Bone marrow (tissue), 2 donors: ENCODE measurements at regions not wholly inside any gene's neighbourhood (a gene's known extent, or its start where the extent isn't known, plus 50 kb on each side); places are given as distances from the start of the nearest gene placed in this dataset.
"Not testable (repeated sequence)": the region's sequence is repeated elsewhere in the genome, so short reads cannot be mapped to it uniquely, and the experiment has no call there.

Source experiments
- DNase-seq, 2 donors: peaks; one replicate each; lab custom pipeline; 2025; lab: John Stamatoyannopoulos, UW

DNA sequence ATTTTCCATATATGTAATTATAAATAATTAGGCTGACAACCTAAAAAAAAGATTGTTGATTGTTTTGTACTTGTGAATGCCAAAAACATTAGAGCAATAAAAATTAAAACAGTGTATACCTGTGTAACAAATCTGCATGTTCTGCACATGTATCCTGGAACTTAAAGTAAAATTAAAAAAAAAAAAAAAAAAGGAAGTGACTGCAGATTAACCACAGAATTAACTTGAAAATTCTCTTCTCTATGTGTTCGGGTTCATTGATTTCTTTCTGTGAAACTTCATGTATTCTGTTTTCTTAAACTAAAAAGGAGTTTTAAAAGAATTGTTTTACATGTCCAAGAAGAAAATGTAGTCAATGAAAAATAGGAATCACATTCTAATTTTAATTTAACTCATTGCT, 95.7 kb downstream of the FASLG start:
- DNase-seq: no peak

DNA sequence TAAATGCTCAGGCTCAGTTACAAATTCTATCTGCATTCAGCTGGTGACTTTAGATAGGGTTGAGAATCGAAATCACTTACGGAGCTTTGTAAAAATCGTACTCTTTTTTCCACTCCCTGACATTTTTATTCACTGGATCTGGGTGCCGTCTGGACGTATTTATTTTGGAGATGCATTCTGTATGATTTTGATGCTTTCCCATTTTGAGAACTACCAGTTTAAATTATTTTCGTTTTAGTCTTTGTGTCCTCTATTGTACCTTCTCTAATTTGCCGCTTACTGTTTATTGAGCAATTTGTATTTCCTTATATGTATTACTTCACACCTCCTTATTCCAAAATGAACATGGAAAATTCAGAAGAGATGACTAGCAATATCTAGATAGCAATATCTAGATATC, 96.2 kb downstream of the FASLG start:
- no peak for DNase-seq

GRCh38 chr1:172756024-172756423, 97.1 kb downstream of the FASLG start:
- DNase-seq: no peak

GRCh38 chr1:172758259-172758658, 99.4 kb downstream of the FASLG start:
- peak in 1 of 2 donors; percentile 56 for DNase-seq

DNA sequence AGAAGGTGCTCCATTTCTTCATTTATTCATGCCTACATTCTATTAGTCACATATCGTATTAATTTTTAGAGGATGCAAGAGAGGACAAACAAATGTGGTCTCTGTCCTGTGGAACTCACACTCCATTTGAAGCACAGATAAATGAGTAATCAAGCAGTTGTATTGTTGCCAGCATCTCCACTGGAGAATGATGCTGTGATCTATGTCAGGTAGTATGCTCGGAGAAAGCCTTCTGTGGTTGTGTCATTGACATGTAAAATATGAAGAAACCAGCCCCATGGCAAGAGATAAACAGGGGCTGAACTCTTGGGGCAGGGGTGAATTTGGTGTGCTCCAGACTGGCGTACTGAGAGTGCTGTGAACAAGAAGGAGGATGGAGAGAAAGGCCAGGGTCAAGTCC, 101.2 kb downstream of the FASLG start:
- DNase-seq: no peak

DNA sequence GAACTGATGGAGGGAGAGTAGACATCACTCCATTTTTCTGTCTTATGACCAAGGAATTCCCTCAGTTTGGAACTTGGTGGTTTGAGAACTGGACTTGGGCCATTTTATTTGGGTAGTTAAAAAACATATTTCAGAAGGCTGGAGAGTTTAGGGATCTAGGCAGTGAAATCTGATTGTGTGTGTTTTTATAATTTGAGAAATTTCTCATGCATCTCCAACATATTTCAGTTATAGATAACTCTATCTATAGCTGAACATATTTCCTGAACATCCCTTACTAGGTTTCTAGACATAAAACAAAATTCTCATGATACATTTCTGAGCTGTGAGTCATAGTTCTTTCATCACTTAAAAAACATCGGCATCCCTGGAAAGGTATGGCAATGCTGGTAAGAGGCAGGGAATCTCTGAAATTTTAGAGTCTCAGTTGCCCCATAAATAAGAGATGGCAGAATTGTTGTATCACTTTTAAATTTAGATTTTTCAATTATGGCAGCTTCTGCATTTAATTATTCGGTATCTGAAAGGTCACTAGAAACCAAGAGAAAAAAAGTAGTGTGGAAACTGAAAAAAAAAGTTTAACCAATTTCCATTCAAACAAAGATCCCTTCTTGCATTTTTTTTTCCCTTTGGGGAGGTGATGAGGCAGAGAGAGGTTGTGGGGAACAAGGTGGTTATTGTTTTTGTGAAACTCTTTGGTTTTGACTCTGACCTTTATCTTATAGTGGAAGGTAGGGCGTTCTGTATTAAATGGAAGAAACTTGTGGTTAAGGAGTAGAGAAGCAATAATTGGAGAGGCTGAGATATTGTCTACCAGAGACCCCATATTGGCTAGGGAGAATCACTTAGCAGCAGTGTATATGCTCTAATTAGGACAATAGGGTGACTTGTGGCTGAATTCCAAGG, 102.9 kb downstream of the FASLG start:
- no peak for DNase-seq

- no peak for DNase-seq
Measured at GRCh38 chr1:172763057-172763456, 104.2 kb downstream of the FASLG start.

GRCh38 chr1:172764378-172764777, 105.5 kb downstream of the FASLG start:
- DNase-seq: no peak

DNA sequence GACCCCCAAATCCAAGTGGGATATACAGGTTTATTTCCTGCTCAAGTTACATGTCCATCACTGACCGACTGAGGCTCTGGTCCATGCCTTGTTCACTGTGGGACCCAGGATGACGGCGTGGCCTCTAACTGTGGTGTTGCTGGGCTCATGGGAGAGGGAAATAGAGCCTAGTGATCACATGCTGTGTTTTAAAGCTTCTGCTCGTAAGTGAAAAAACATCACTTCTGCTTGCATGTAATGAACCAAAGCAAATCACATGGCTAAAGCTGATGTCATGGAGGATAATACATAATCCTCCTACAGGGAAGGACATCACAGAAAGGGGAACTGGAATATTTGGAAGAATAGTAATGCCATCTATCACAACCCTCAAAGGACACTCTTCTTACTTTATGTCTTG, 107.6 kb downstream of the FASLG start:
- DNase-seq: no peak

- peak in 1 of 2 donors; percentile 66 for DNase-seq
Measured at GRCh38 chr1:172770071-172770470, 111.2 kb downstream of the FASLG start.

DNA sequence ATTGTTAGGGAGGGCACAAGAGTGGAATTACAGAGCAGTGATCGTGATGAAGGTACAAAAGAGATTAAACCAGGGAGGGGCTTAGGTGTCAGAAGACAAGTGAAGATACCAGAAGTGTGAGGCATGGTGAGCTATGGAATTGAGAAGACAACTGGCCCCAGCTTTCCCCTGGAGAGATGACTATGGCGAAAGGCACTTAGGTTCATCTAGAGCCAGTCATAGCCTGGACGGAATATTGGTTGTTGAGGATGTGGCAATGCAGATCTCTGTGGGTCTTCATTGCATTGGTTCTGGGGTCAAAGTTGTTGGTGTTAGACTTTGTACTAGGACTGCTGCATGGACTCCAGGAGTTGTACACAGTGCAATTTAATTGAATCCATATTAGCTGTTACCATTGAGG, 115.7 kb downstream of the FASLG start:
- DNase-seq: no peak

DNA sequence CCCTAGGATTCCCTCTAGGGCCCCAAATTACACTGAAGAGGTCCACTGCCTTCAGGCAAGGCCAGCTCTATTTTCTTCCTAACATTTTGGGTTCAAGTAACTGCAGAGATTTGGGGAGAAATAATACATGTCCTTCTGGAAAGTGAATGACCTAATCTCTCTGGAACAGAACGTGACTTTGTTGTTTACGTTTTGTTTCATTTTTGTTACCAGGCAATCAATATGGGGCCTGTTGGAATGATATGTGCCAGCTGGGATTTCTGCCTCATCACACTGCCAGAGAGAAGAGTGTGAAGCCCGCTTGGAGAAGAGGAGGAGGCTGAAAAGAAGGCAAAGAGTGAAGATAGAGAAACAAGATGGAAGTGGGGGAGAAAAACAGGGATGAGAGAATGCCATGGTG, 116.7 kb downstream of the FASLG start:
- DNase-seq: no peak

GRCh38 chr1:172776071-172776470, 117.2 kb downstream of the FASLG start:
- no peak for DNase-seq

GRCh38 chr1:172777767-172778166, 118.9 kb downstream of the FASLG start:
- DNase-seq: no peak

DNA sequence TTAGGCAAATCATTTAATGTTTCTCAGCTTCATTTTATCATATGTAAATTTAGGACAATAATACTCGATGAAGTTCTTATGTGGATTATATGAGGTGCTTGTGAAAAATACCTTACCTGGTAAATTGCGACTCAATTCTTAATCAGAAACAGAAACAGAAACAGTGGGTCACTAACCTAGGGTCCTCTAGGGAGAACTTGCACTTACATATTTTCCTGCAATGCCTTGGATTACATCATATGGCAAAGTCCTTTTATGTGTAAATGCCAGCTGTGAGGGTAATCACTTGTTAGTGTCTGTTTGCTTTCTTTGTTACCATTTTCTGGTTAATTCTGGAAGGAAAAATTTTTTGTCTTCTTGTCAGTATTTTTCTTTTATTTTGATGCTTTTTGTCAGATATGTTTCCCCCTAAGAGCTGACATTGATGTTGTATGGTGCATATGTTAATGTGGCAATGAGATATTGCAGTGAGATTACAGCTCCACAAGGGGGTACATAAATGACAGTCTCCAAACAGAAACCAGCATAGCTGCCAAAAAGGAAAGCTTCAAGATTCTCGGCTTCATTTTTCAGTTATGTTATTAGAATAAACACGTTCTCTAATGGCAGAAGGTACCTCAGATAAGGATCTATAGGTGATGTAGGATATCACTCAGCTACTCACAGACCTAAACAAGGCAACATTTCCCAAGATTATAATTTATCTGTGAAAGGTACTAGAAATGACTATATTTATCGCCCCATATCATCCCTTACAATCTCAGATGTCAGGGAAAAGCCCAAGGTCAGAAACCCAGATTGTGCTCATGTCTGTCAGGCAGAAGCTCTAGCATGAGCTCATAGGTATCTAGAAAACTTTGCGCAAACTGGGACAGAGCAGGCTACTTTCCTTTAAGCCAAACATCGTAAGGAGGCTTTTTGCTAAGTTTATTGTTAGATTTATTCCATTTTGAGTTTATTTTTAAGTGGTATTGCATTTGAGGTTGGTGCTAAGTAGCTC, 119.9 kb downstream of the FASLG start:
- DNase-seq: peak in 1 of 2 donors; percentile 22

DNA sequence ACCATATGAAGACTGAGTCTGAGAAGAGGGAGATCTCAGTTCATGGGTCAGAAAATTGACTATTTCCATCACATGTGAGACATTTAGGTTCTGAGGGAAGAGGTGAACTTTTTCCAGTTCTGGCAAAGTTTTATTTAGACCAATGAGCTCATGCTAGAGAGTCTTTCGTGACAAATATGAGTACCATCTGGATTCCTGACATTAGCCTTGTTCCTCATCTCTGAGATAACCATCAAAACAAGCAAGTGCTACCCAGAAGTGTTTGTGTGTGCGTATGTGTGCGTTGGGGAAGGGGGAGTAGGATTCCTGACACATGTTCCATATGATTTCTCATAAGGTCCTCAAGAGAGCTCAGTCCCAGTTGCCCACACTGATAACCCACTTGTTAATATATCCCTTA, 120.6 kb downstream of the FASLG start:
- DNase-seq: peak in 1 of 2 donors; percentile 51

DNA sequence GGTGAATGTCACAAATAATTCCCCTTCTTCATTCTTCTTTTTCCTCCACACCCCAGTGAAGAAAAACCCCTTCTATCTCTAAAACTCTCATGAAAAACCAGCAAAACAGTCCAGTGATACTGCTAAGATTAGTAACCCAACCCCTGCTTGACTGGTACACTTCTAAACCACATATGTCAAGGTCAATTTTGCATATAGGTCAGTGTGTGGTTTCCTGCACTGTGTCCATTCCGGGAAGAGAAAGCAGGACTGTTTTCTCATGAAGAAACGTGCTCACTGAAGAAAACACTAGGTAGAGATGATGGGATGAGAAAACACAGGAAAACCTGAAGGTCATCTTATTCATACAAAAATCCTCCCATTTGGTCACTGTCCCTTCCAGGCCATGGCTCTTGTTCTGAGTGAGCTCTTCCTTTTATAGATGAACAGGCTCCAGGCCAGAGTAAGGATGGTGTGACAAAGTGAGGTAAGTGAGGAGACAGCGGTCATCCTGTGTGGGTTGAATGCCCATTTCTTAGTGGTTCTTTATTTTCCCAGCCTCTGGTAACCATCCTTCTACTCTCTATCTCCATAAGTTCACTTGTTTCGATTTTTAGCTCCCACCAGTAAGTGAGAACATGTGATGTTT, 122.7 kb downstream of the FASLG start:
- no peak for DNase-seq

DNA sequence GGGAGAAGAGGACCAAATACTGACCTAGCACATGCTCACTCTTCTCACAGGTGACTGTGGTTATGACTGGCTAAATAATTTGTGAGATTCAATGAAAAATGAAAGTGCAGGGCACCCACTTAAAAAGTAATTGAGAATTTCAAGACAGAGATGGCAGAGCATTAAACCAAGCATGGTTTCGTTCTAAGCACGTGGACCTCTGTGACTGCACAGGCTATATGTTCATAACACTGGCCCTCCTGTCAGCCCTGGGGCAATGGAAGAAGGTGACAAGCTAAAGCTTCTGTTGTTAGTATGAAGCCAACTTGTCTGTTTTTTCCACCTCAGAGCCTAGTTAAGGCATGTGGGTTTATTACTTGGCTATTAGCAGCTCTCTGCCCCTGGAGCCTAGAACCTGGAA, 130.9 kb downstream of the FASLG start:
- DNase-seq: no peak

DNA sequence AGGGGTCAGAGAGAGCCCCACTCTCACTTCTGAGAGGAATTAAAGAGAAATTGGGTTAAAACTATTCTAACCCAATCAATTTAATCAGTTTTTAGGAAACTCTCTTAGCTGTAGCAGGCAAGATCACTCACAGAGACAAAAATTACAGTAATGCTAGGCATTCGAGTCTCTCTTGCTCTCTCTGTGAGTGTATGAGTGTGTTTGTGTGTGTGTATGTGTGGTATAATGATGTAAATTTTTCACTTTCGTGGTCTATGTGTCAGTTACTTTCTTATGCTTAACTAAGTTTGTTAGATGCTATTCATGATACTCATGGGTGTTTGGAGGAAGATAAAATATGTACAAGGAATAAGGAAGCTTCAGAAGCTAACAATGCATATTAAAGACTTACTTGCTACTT, 131.3 kb downstream of the FASLG start:
- no peak for DNase-seq

GRCh38 chr1:172793823-172794222, 134.9 kb downstream of the FASLG start:
- DNase-seq: no peak

DNA sequence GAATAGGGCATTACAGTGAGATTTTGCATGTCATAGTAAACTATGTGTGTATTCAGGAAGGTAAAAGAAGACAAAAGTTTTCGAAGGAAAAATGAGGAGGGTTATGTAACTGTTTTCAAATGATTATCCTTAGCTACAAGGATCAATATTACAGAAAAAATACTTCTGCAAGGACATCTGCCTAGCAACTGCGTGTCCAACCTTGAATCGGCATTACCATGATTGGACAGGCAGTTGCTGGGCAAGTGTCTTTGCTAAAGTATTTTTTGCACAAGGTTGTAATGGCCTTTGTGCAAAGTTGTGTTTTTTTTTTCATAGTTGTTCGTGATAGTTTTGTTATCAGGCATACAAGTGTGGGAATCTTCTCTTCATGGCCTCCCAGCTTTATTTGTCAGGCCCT, 136.8 kb downstream of the FASLG start:
- no peak for DNase-seq

DNA sequence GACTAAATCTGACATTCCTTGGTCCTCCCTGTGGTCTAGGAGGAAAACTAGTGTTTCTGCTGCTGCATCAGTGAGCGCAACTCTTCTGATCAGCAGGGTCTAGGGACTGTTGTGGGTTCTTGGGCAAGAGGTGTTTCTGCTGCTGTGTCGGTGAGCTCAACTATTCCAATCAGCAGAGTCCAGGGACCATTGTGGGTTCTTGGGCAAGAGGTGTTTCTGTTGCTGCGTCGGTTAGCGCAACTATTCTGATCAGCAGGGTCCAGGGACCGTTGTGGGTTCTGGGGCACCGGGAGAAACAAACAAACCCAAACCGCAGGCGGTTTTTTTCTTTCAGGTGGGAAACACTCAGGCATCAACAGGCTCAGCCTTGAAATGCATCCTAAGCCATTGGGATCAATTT, 140.9 kb downstream of the FASLG start:
- not testable (repeated sequence) for DNase-seq
